H9 (cell line): ENCODE measurements at regions not wholly inside any gene's neighbourhood (a gene's known extent, or its start where the extent isn't known, plus 50 kb on each side); places are given as distances from the start of the nearest gene placed in this dataset.

Source experiments
- DNase-seq: peaks from one replicate; pipeline ENCODE4 v3.0.0-alpha.2; 2017
- H2AFZ ChIP-seq: one replicate; pipeline ENCODE4 v1.6.1; 2013; ENCODE audit warnings: mild to moderate bottlenecking, low read length, control low read depth, moderate library complexity
- H2AK5ac ChIP-seq: 2 replicates; pipeline ENCODE4 v1.6.1; 2013; ENCODE audit warnings: low read length, control low read depth, mixed read lengths; ENCODE audit not compliant: insufficient read length
- H2BK120ac ChIP-seq: one replicate; pipeline ENCODE4 v1.6.1; 2013; ENCODE audit warnings: low read depth, mild to moderate bottlenecking, low read length, control low read depth, inconsistent platforms; ENCODE audit not compliant: poor library complexity, severe bottlenecking
- H2BK12ac ChIP-seq: 2 replicates; pipeline ENCODE4 v1.6.1; 2013; ENCODE audit warnings: low read length, control low read depth, mixed read lengths, low read depth; ENCODE audit not compliant: insufficient read length
- H2BK15ac ChIP-seq: 2 replicates; pipeline ENCODE4 v1.6.1; 2013; ENCODE audit warnings: low read depth, low read length, control low read depth
- H2BK20ac ChIP-seq: one replicate; pipeline ENCODE4 v1.6.1; 2013; ENCODE audit warnings: low read depth, mild to moderate bottlenecking, low read length, control low read depth, inconsistent platforms; ENCODE audit not compliant: poor library complexity, severe bottlenecking
- H2BK5ac ChIP-seq: 2 replicates; pipeline ENCODE4 v1.6.1; 2013; ENCODE audit warnings: low read length, control low read depth, mixed read lengths; ENCODE audit not compliant: insufficient read length
- H3K14ac ChIP-seq: 2 replicates; pipeline ENCODE4 v1.6.1; 2013; ENCODE audit warnings: low read length, control low read depth; ENCODE audit not compliant: insufficient read depth
- H3K18ac ChIP-seq: 2 replicates; pipeline ENCODE4 v1.6.1; 2013; ENCODE audit warnings: low read depth, mild to moderate bottlenecking, mixed read lengths, low read length, control low read depth; ENCODE audit not compliant: insufficient read length
- H3K23ac ChIP-seq: 2 replicates; pipeline ENCODE4 v1.6.1; 2013; ENCODE audit warnings: low read length, control low read depth, mixed read lengths, low read depth; ENCODE audit not compliant: insufficient read length
- H3K23me2 ChIP-seq: 2 replicates; pipeline ENCODE4 v1.6.1; 2013; ENCODE audit warnings: low read depth, mild to moderate bottlenecking, mixed read lengths, low read length, control low read depth; ENCODE audit not compliant: insufficient read length, poor library complexity, severe bottlenecking
- H3K27ac ChIP-seq: 2 replicates; pipeline ENCODE4 v1.5.1; 2013; ENCODE audit warnings: low read length, control low read depth, mixed read lengths, low read depth; ENCODE audit not compliant: insufficient read length
- H3K27me3 ChIP-seq: 2 replicates; pipeline ENCODE4 v1.6.1; 2013; ENCODE audit warnings: low read length, control low read depth, inconsistent platforms; ENCODE audit not compliant: insufficient read depth
- H3K4ac ChIP-seq: 2 replicates; pipeline ENCODE4 v1.6.1; 2013; ENCODE audit warnings: low read depth, mild to moderate bottlenecking, control low read depth, inconsistent platforms, low read length, moderate library complexity
- H3K4me1 ChIP-seq: 2 replicates; pipeline ENCODE4 v1.6.1; 2013; ENCODE audit warnings: low read length, control low read depth, inconsistent platforms; ENCODE audit not compliant: insufficient read depth
- H3K4me2 ChIP-seq: 2 replicates; pipeline ENCODE4 v1.6.1; 2013; ENCODE audit warnings: low read length, control low read depth, mixed read lengths; ENCODE audit not compliant: insufficient read length, insufficient read depth
- H3K56ac ChIP-seq: 2 replicates; pipeline ENCODE4 v1.6.1; 2013; ENCODE audit warnings: low read depth, mild to moderate bottlenecking, mixed read lengths, low read length, control low read depth; ENCODE audit not compliant: insufficient read length
- H3K79me1 ChIP-seq: 2 replicates; pipeline ENCODE4 v1.6.1; 2013; ENCODE audit warnings: low read depth, mild to moderate bottlenecking, moderate library complexity, low read length, control low read depth, inconsistent platforms; ENCODE audit not compliant: insufficient read depth, poor library complexity, severe bottlenecking
- H3K79me2 ChIP-seq: 2 replicates; pipeline ENCODE4 v1.6.1; 2013; ENCODE audit warnings: low read length, control low read depth, inconsistent platforms; ENCODE audit not compliant: insufficient read depth
- H3K9ac ChIP-seq: 2 replicates; pipeline ENCODE4 v1.6.1; 2013; ENCODE audit warnings: low read length, control low read depth, mixed read lengths; ENCODE audit not compliant: insufficient read length; ENCODE audit errors: extremely low read depth
- H3K9me3 ChIP-seq: one replicate; pipeline ENCODE4 v1.6.1; 2013; ENCODE audit warnings: low read depth, low read length, inconsistent platforms; ENCODE audit not compliant: control insufficient read depth
- H3T11ph ChIP-seq: one replicate; pipeline ENCODE4 v1.6.1; 2013; ENCODE audit warnings: mild to moderate bottlenecking, low read length, control low read depth, inconsistent platforms
- H4K20me1 ChIP-seq: one replicate; pipeline ENCODE4 v1.6.1; 2013; ENCODE audit not compliant: control insufficient read depth, insufficient read length, insufficient read depth
- H4K5ac ChIP-seq: 2 replicates; pipeline ENCODE4 v1.6.1; 2013; ENCODE audit warnings: low read depth, mild to moderate bottlenecking, mixed read lengths, low read length, control low read depth; ENCODE audit not compliant: insufficient read length
- H4K8ac ChIP-seq: replicated peaks from 2 replicates; pipeline ENCODE4 v1.6.1; 2013; ENCODE audit warnings: low read length, control low read depth, mixed read lengths, low read depth; ENCODE audit not compliant: insufficient read length
- H4K91ac ChIP-seq: 2 replicates; pipeline ENCODE4 v1.6.1; 2013; ENCODE audit warnings: low read depth, mild to moderate bottlenecking, moderate library complexity, mixed read lengths, low read length, control low read depth; ENCODE audit not compliant: insufficient read length
- H3K27ac Mint-ChIP-seq, 3 experiments: 2 replicates in 2 of 3; 3 replicates in 1 of 3; pipeline ENCODE4 v1.8.0; 2020 to 2021; ENCODE audit warnings: mixed read lengths in 3 of 3, mild to moderate bottlenecking in 1 of 3, moderate library complexity in 1 of 3
- H3K27me3 Mint-ChIP-seq: 2 replicates; pipeline ENCODE4 v1.8.0; 2021; ENCODE audit warnings: low read depth, mild to moderate bottlenecking, moderate library complexity, mixed read lengths
- H3K36me3 Mint-ChIP-seq, 3 experiments: 2 replicates in 2 of 3; 3 replicates in 1 of 3; pipeline ENCODE4 v1.8.0; 2020 to 2021; ENCODE audit warnings: low read depth in 3 of 3, mixed read lengths in 3 of 3; ENCODE audit not compliant: insufficient read depth in 1 of 3
- H3K4me1 Mint-ChIP-seq, 2 experiments: 2 replicates each; pipeline ENCODE4 v1.8.0; 2020; ENCODE audit warnings: mixed read lengths in 2 of 2
- H3K4me3 Mint-ChIP-seq, 2 experiments: 2 replicates in 1 of 2; 3 replicates in 1 of 2; pipeline ENCODE4 v1.8.0; 2020 to 2021; ENCODE audit warnings: mild to moderate bottlenecking in 2 of 2, mixed read lengths in 2 of 2, moderate library complexity in 1 of 2
- H3K9me3 Mint-ChIP-seq, 2 experiments: 2 replicates in 1 of 2; 3 replicates in 1 of 2; pipeline ENCODE4 v1.8.0; 2020; ENCODE audit warnings: mild to moderate bottlenecking in 2 of 2, mixed read lengths in 2 of 2, moderate library complexity in 1 of 2
- WGBS: extraction: QIAGEN DNeasy Blood & Tissue Kit; methylation state at CpG from one replicate; pipeline ENCODE4 v1.1.7; 2013; ENCODE audit warnings: missing lambda C conversion rate, low lambda C conversion rate, mixed read lengths; ENCODE audit not compliant: insufficient read length; ENCODE audit errors: extremely low coverage; 5-methylcytosine and 5-hydroxymethylcytosine counted together
- TF ChIP-seq, protein P1 (sequence below): fragments of 200-600 bp; sonication (generic); conservative IDR thresholded peaks from 3 replicates; pipeline ENCODE4 v1.8.0; 2021; ENCODE audit warnings: antibody characterized with exemption, mild to moderate bottlenecking

- Histone ChIP-seq H3K9ac (no peak overlapping the region), H4K5ac (no peak overlapping the region), H3K18ac (no peak overlapping the region), H2BK120ac (no peak overlapping the region), H3K4me1 (no peaks in the 10 kb centered on the region), H4K91ac (no peak overlapping the region), H2BK20ac (no peak overlapping the region), H3K4me2 (no peak overlapping the region), H2AK5ac (no peak overlapping the region), H3K14ac (no peak overlapping the region), H3K27me3 (no peaks in the 10 kb centered on the region), H4K8ac (no peak overlapping the region), H3K79me2 (no peaks in the 10 kb centered on the region), H2AFZ (no peak overlapping the region), H2BK15ac (no peak overlapping the region), H3K4ac (no peak overlapping the region), H3K79me1 (no peaks in the 10 kb centered on the region), H4K20me1 (no peaks in the 10 kb centered on the region), H3K9me3 (no peaks in the 10 kb centered on the region), H3K27ac (no peak overlapping the region), H2BK5ac (no peak overlapping the region), H3T11ph (no peak overlapping the region), H3K23ac (no peak overlapping the region), H2BK12ac (no peak overlapping the region), H3K56ac (no peak overlapping the region), H3K23me2 (no peaks in the 10 kb centered on the region)
- peaks cover 13 to 16% (median 14%) of the 10 kb centered on the region in 3 experiments for H3K36me3 Mint-ChIP-seq
- no peak overlapping the region for H3K27ac Mint-ChIP-seq
- peaks cover 5 to 11% of the 10 kb centered on the region in 2 experiments; a peak in 4 of 5 replicates for H3K9me3 Mint-ChIP-seq
- H3K27me3 Mint-ChIP-seq: no peaks in the 10 kb centered on the region
- TF ChIP-seq, protein P1, sequence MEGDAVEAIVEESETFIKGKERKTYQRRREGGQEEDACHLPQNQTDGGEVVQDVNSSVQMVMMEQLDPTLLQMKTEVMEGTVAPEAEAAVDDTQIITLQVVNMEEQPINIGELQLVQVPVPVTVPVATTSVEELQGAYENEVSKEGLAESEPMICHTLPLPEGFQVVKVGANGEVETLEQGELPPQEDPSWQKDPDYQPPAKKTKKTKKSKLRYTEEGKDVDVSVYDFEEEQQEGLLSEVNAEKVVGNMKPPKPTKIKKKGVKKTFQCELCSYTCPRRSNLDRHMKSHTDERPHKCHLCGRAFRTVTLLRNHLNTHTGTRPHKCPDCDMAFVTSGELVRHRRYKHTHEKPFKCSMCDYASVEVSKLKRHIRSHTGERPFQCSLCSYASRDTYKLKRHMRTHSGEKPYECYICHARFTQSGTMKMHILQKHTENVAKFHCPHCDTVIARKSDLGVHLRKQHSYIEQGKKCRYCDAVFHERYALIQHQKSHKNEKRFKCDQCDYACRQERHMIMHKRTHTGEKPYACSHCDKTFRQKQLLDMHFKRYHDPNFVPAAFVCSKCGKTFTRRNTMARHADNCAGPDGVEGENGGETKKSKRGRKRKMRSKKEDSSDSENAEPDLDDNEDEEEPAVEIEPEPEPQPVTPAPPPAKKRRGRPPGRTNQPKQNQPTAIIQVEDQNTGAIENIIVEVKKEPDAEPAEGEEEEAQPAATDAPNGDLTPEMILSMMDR: no peak
- WGBS: no CpG with 5 or more reads among the region's 1 CpG
- no peak overlapping the region for H3K4me3 Mint-ChIP-seq
- DNase-seq: no peak
- H3K4me1 Mint-ChIP-seq: peaks cover 18 to 23% of the 10 kb centered on the region in 2 experiments
Measured at GRCh38 chr9:561427-561826, 280.1 kb upstream of the DMRT1 start.
